Gastrocnemius medialis (tissue), 4 donors: ENCODE measurements at regions not wholly inside any gene's neighbourhood (a gene's known extent, or its start where the extent isn't known, plus 50 kb on each side); places are given as distances from the start of the nearest gene placed in this dataset.

Experiments used
- POLR2A ChIP-seq, 2 donors: fragments of 450-650 bp; IDR thresholded peaks; one replicate each; pipeline ENCODE4 v1.6.1; 2017; ENCODE audit warnings: antibody characterized with exemption in 2 of 2, mild to moderate bottlenecking in 2 of 2, moderate library complexity in 2 of 2
- TF ChIP-seq, protein P1 (sequence below), 5 experiments: fragments of 450-650 bp in 3 of 5; fragments of 200-600 bp in 2 of 5; sonication (generic) in 2 of 5; IDR thresholded peaks in 4 of 5; conservative IDR thresholded peaks in 1 of 5; 1 replicate in 4 of 5; 2 replicates in 1 of 5; pipeline ENCODE4 v1.5.1; 2016 to 2019; ENCODE audit warnings: antibody characterized with exemption in 5 of 5, mild to moderate bottlenecking in 3 of 5, moderate library complexity in 3 of 5

DNA sequence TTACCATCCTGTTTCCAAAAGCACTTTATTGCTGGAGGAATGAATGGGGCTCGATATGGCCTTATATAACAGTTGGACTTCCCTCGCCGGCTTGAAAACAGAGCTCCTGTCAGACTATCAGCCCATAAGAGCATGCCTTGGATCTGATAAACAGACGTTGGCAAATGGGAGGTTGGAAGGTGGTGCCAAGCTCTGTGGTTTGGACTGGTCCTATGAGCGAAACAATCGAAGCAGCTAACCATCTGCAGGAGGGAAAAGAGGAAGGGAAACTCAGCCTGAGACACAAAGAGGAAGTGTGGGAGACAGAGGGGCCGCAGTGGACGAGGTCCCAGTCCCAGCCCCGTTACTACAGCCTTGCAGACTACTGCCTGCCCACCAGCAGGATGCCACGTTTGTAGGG lies 92.9 kb downstream of the TFAP2C start:
- TF ChIP-seq POLR2A (IDR thresholded peaks at IDR 0.05), result no peak
- TF ChIP-seq, protein P1, sequence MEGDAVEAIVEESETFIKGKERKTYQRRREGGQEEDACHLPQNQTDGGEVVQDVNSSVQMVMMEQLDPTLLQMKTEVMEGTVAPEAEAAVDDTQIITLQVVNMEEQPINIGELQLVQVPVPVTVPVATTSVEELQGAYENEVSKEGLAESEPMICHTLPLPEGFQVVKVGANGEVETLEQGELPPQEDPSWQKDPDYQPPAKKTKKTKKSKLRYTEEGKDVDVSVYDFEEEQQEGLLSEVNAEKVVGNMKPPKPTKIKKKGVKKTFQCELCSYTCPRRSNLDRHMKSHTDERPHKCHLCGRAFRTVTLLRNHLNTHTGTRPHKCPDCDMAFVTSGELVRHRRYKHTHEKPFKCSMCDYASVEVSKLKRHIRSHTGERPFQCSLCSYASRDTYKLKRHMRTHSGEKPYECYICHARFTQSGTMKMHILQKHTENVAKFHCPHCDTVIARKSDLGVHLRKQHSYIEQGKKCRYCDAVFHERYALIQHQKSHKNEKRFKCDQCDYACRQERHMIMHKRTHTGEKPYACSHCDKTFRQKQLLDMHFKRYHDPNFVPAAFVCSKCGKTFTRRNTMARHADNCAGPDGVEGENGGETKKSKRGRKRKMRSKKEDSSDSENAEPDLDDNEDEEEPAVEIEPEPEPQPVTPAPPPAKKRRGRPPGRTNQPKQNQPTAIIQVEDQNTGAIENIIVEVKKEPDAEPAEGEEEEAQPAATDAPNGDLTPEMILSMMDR (IDR thresholded peaks at IDR 0.05 in 4 of 5, conservative IDR thresholded peaks at IDR 0.05 in 1 of 5), result no peak
